Peyer's patch (tissue), 4 donors: ENCODE measurements at regions not wholly inside any gene's neighbourhood (a gene's known extent, or its start where the extent isn't known, plus 50 kb on each side); places are given as distances from the start of the nearest gene placed in this dataset.

Experiments used
- DNase-seq, 3 donors: peaks; one replicate each; pipeline ENCODE4 v3.0.0-alpha.2; 2017 to 2019
- H3K27ac ChIP-seq, 4 donors: fragments of 200-600 bp; sonication (generic); one replicate each; pipeline ENCODE4 v1.5.1; 2016 to 2019
- H3K27me3 ChIP-seq, 2 donors: fragments of 200-600 bp; sonication (generic); one replicate each; pipeline ENCODE4 v1.5.1; 2019
- H3K36me3 ChIP-seq, 3 donors: fragments of 200-600 bp; sonication (generic); one replicate each; pipeline ENCODE4 v1.5.1; 2016 to 2019
- H3K4me1 ChIP-seq, 4 donors: fragments of 200-600 bp; sonication (generic); one replicate each; pipeline ENCODE4 v1.5.1; 2016 to 2019
- H3K4me3 ChIP-seq, 4 donors: fragments of 200-600 bp; sonication (generic); 1 replicate in 3 of 4; 2 replicates in 1 of 4; pipeline ENCODE4 v1.5.1; 2016 to 2019; ENCODE audit warnings: mild to moderate bottlenecking in 1 of 4
- H3K9me3 ChIP-seq, 4 donors: fragments of 200-600 bp; sonication (generic); one replicate each; pipeline ENCODE4 v1.5.1; 2016 to 2019; ENCODE audit warnings: mild to moderate bottlenecking in 1 of 4
- POLR2A ChIP-seq, 2 donors: fragments of 450-650 bp; IDR thresholded peaks; one replicate each; pipeline ENCODE4 v1.5.1; 2017; ENCODE audit warnings: antibody characterized with exemption in 2 of 2, mild to moderate bottlenecking in 2 of 2, moderate library complexity in 2 of 2
- TF ChIP-seq, protein P1 (sequence below), 6 experiments: fragments of 450-650 bp in 4 of 6; fragments of 200-600 bp in 2 of 6; sonication (generic) in 1 of 6; IDR thresholded peaks; one replicate each; pipeline ENCODE4 v1.5.1; 2017 to 2019; ENCODE audit warnings: antibody characterized with exemption in 6 of 6, mild to moderate bottlenecking in 3 of 6, moderate library complexity in 1 of 6

DNA sequence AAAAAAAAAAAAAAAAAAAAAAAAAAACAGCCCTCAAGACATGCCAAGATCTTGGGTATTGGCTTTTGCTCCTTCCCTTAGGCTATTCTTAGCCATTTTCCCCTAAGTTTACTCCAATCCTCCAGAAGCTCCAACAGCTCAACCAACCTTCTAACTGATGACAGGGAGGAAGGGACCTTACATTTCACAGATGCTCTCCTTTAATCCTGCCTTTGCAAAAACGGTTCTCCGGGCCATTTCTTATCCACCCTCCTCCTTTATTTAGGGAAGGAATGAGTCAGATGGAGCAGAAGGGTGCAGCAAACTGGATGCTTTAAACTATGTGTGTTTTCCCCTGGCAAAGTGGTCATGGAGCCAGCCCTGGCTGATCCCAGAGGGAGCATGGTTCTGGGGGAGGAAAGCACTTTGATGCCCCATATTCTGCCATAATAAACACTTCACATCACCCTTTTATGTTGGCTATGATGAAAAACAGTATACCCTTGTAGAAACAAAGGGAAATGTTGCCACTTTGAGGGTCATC is 369.4 kb upstream of the DMAC1 start:
- no peak for DNase-seq
- Histone ChIP-seq H3K27me3 (no peaks in the 10 kb centered on the region), H3K4me3 (no peak overlapping the region), H3K27ac (no peak overlapping the region), H3K36me3 (no peaks in the 10 kb centered on the region), H3K9me3 (no peaks in the 10 kb centered on the region), H3K4me1 (no peaks in the 10 kb centered on the region)
- TF ChIP-seq POLR2A (IDR thresholded peaks at IDR 0.05), result no peak
- TF ChIP-seq, protein P1, sequence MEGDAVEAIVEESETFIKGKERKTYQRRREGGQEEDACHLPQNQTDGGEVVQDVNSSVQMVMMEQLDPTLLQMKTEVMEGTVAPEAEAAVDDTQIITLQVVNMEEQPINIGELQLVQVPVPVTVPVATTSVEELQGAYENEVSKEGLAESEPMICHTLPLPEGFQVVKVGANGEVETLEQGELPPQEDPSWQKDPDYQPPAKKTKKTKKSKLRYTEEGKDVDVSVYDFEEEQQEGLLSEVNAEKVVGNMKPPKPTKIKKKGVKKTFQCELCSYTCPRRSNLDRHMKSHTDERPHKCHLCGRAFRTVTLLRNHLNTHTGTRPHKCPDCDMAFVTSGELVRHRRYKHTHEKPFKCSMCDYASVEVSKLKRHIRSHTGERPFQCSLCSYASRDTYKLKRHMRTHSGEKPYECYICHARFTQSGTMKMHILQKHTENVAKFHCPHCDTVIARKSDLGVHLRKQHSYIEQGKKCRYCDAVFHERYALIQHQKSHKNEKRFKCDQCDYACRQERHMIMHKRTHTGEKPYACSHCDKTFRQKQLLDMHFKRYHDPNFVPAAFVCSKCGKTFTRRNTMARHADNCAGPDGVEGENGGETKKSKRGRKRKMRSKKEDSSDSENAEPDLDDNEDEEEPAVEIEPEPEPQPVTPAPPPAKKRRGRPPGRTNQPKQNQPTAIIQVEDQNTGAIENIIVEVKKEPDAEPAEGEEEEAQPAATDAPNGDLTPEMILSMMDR (IDR thresholded peaks at IDR 0.05), result no peak

DNA sequence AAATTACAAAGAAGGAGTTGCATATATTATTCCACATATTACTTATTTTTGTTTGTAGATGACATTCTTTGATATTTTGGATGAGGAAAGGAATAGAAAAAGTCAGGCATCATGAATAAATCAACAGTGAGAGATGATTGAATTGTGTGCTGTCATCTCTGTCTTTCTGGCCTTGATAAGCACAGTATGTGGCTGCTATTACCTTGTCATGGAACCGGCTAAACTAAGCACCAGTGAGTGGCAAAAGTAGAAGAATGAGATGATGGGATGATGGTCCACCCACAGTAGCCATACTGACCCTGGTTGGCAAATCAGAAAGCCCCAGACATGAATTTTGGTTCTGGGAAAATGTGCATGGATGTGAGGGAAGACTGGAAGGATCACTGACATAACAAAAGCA is 361.2 kb upstream of the DMAC1 start:
- no peaks in the 10 kb centered on the region for H3K4me1 ChIP-seq
- TF ChIP-seq POLR2A (IDR thresholded peaks at IDR 0.05), result no peak
- TF ChIP-seq, protein P1 (IDR thresholded peaks at IDR 0.05), result no peak
- no peak overlapping the region for H3K4me3 ChIP-seq
- no peaks in the 10 kb centered on the region for H3K36me3 ChIP-seq
- H3K27ac ChIP-seq, result no peak overlapping the region
- no peak for DNase-seq
- H3K9me3 ChIP-seq, result no peaks in the 10 kb centered on the region
- H3K27me3 ChIP-seq, result no peaks in the 10 kb centered on the region

DNA sequence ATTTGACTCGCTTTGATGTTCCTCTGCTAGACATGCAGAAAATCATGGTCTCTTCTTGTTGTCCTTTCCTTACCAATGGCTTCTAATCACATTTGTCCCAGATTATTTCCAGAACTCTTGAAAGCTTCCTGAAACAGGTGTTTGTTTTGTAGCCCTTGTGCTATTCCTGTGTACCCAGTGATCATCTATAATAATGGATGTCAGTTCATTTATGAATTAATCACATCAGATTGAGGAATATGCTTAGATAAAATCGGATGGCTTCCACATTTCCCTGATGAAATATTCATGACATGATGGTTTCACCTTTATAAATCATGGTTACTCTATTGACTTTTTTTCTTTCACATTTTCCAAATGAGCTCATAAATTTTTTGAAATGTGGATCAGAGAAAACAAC is 359.0 kb upstream of the DMAC1 start:
- H3K27me3 ChIP-seq, result no peaks in the 10 kb centered on the region
- H3K4me3 ChIP-seq, result no peak overlapping the region
- no peak for DNase-seq
- no peak overlapping the region for H3K27ac ChIP-seq
- H3K4me1 ChIP-seq, result no peaks in the 10 kb centered on the region
- H3K9me3 ChIP-seq, result no peaks in the 10 kb centered on the region
- TF ChIP-seq, protein P1 (IDR thresholded peaks at IDR 0.05), result no peak
- no peak for TF ChIP-seq POLR2A (IDR thresholded peaks at IDR 0.05)
- H3K36me3 ChIP-seq, result no peaks in the 10 kb centered on the region

DNA sequence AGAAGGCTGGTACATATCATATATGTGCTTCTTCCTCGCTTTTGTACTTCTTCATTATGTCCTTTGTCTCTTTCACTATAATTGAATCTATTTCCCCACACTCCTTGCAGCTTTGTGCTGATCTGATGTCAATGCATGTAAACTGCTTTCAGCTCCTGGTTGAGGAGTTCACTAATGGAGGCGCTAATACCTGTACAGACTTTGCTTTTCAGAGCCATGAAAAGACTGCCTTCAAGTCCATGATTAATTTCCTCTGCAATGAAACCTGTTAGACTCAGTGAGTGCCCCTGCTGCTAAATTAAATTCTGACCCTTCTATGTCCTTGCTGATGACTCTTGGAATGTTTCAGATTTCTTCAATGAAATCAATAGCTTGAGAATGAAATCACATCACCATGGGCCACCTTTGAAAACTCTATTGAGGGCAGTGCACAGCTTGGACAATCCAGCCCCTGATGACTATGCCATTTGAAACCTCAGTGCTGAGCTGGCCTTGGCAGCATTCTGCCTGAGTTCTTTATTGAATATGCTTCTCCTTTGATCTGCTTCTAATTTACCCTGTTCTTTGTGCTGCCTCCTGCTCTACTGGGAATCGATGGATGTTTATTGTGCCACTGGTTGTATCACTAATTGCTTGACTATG is 358.2 kb upstream of the DMAC1 start:
- no peak overlapping the region for H3K4me3 ChIP-seq
- H3K9me3 ChIP-seq, result no peaks in the 10 kb centered on the region
- TF ChIP-seq, protein P1 (IDR thresholded peaks at IDR 0.05), result no peak
- no peak for TF ChIP-seq POLR2A (IDR thresholded peaks at IDR 0.05)
- no peaks in the 10 kb centered on the region for H3K36me3 ChIP-seq
- H3K4me1 ChIP-seq, result no peaks in the 10 kb centered on the region
- no peak for DNase-seq
- H3K27ac ChIP-seq, result no peak overlapping the region
- no peaks in the 10 kb centered on the region for H3K27me3 ChIP-seq

GRCh38 chr9:8156346-8156745 is 356.8 kb upstream of the DMAC1 start:
- DNase-seq, result no peak
- no peak for TF ChIP-seq POLR2A (IDR thresholded peaks at IDR 0.05)
- Histone ChIP-seq H3K36me3 (no peaks in the 10 kb centered on the region), H3K4me3 (no peak overlapping the region), H3K27ac (no peak overlapping the region), H3K4me1 (no peaks in the 10 kb centered on the region), H3K27me3 (no peaks in the 10 kb centered on the region), H3K9me3 (no peaks in the 10 kb centered on the region)

GRCh38 chr9:8155706-8156105 is 356.1 kb upstream of the DMAC1 start:
- TF ChIP-seq, protein P1 (IDR thresholded peaks at IDR 0.05), result no peak
- no peak for TF ChIP-seq POLR2A (IDR thresholded peaks at IDR 0.05)
- Histone ChIP-seq H3K27me3 (no peaks in the 10 kb centered on the region), H3K4me3 (no peak overlapping the region), H3K36me3 (no peaks in the 10 kb centered on the region), H3K9me3 (no peaks in the 10 kb centered on the region), H3K27ac (no peak overlapping the region), H3K4me1 (no peaks in the 10 kb centered on the region)
- DNase-seq, result no peak
